WERI-Rb-1 (cell line): ENCODE measurements at regions not wholly inside any gene's neighbourhood (a gene's known extent, or its start where the extent isn't known, plus 50 kb on each side); places are given as distances from the start of the nearest gene placed in this dataset.
A peak's percentile ranks its signal among the peaks of the same experiment; 100 is the strongest.

Source experiments
- DNase-seq: peaks from one replicate; pipeline ENCODE4 v3.0.0-alpha.2; 2020
- H3K27ac ChIP-seq: fragments of 250-450 bp; sonication (Bioruptor Pico); 2 replicates; pipeline ENCODE4 v1.5.1; 2020; ENCODE audit warnings: mild to moderate bottlenecking, moderate library complexity
- H3K27me3 ChIP-seq: fragments of 250-450 bp; sonication (Bioruptor Pico); 2 replicates; pipeline ENCODE4 v1.5.1; 2021; ENCODE audit warnings: mild to moderate bottlenecking, low read depth, moderate library complexity; ENCODE audit not compliant: insufficient read depth, severe bottlenecking
- H3K36me3 ChIP-seq: fragments of 250-450 bp; sonication (Bioruptor Pico); 2 replicates; pipeline ENCODE4 v1.5.1; 2020; ENCODE audit warnings: mild to moderate bottlenecking, moderate library complexity
- H3K4me3 ChIP-seq: 2 replicates; pipeline ENCODE4 v1.5.1; 2011; ENCODE audit warnings: low read depth, mild to moderate bottlenecking, control low read depth, low read length
- H3K9me3 ChIP-seq: fragments of 250-450 bp; sonication (Bioruptor Pico); 2 replicates; pipeline ENCODE4 v1.5.1; 2021; ENCODE audit warnings: mild to moderate bottlenecking, moderate library complexity; ENCODE audit not compliant: severe bottlenecking
- CTCF ChIP-seq: IDR thresholded peaks from 2 replicates; pipeline ENCODE4 v1.5.1; 2011; ENCODE audit warnings: low read depth, mild to moderate bottlenecking, control low read depth, inconsistent platforms, low read length

GRCh38 chr11:127350476-127350875 is 349.9 kb upstream of the KIRREL3 start:
- no peaks in the 10 kb centered on the region for H3K27me3 ChIP-seq
- no peak overlapping the region for H3K27ac ChIP-seq
- H3K4me3 ChIP-seq = no peak overlapping the region
- no peaks in the 10 kb centered on the region for H3K9me3 ChIP-seq
- DNase-seq = no peak
- TF ChIP-seq CTCF = no peak
- H3K36me3 ChIP-seq = no peaks in the 10 kb centered on the region

GRCh38 chr11:127345819-127346459 is 345.4 kb upstream of the KIRREL3 start:
- peak overlapping the region; percentile 39 for H3K4me3 ChIP-seq
- H3K27ac ChIP-seq = no peak overlapping the region
- H3K9me3 ChIP-seq = no peaks in the 10 kb centered on the region
- peak; percentile 25 for DNase-seq
- TF ChIP-seq CTCF = peak; percentile 75
- H3K27me3 ChIP-seq = no peaks in the 10 kb centered on the region
- H3K36me3 ChIP-seq = no peaks in the 10 kb centered on the region

GRCh38 chr11:127340438-127340837 is 339.9 kb upstream of the KIRREL3 start:
- no peak for DNase-seq
- Histone ChIP-seq H3K9me3 (no peaks in the 10 kb centered on the region), H3K4me3 (no peak overlapping the region), H3K27me3 (no peaks in the 10 kb centered on the region), H3K27ac (no peak overlapping the region), H3K36me3 (no peaks in the 10 kb centered on the region)
- TF ChIP-seq CTCF = no peak

- H3K36me3 ChIP-seq = no peaks in the 10 kb centered on the region
- no peak overlapping the region for H3K4me3 ChIP-seq
- no peak for DNase-seq
- H3K27me3 ChIP-seq = no peaks in the 10 kb centered on the region
- H3K27ac ChIP-seq = no peak overlapping the region
- H3K9me3 ChIP-seq = no peaks in the 10 kb centered on the region
- TF ChIP-seq CTCF = no peak
Measured at GRCh38 chr11:127339376-127339775, 338.8 kb upstream of the KIRREL3 start.

GRCh38 chr11:127338380-127339259 is 338.1 kb upstream of the KIRREL3 start:
- H3K36me3 ChIP-seq = no peaks in the 10 kb centered on the region
- H3K4me3 ChIP-seq = no peak overlapping the region
- no peak for DNase-seq
- TF ChIP-seq CTCF = no peak
- H3K27ac ChIP-seq = no peak overlapping the region
- no peaks in the 10 kb centered on the region for H3K9me3 ChIP-seq
- H3K27me3 ChIP-seq = no peaks in the 10 kb centered on the region
